NCI-H2227 (cell line): ENCODE measurements at regions not wholly inside any gene's neighbourhood (a gene's known extent, or its start where the extent isn't known, plus 50 kb on each side); places are given as distances from the start of the nearest gene placed in this dataset.
"Not testable (repeated sequence)": the region's sequence is repeated elsewhere in the genome, so short reads cannot be mapped to it uniquely, and the experiment has no call there.

Source experiments
- DNase-seq: peaks from one replicate; lab custom pipeline; 2025; ENCODE audit not compliant: unreplicated experiment; lab: John Stamatoyannopoulos, UW

GRCh38 chr4:52507774-52508173 is 151.3 kb downstream of the USP46 start:
- DNase-seq = no peak

- DNase-seq = no peak
Measured at GRCh38 chr4:52510939-52511565, 148.0 kb downstream of the USP46 start.

- DNase-seq = no peak
Measured at GRCh38 chr4:52511825-52512224, 147.3 kb downstream of the USP46 start.

- no peak for DNase-seq
Measured at GRCh38 chr4:52512291-52512690, 146.8 kb downstream of the USP46 start.

GRCh38 chr4:52522093-52522492 is 137.0 kb downstream of the USP46 start:
- DNase-seq = not testable (repeated sequence)

DNA sequence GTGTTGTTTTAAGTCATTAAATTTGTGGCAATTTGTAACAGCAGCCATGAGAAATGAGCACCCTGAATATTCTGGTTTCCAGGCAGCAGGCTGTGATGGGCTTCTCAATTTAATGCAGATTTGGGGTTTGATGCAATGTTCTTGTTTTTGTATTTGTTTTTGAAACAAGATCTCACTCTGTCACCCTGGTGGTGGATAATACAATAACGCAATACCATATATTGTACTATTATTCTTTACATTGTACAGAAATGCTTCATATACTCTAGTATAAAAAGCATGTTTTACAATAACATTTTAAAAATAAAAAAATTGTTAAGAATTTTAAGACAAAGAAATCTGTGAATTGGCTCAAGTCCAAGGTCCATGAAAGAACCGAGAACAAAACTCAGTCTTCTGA is 129.1 kb downstream of the USP46 start:
- no peak for DNase-seq

- DNase-seq = no peak
Measured at GRCh38 chr4:52535793-52536192, 123.3 kb downstream of the USP46 start.
